ENCODE measurements at regions not wholly inside any gene's neighbourhood (a gene's known extent, or its start where the extent isn't known, plus 50 kb on each side); places are given as distances from the start of the nearest gene placed in this dataset.

- ChIA-PET POLR2A (no interaction called here), RAD21 (ENCODE audit: unreplicated experiment) (no interaction called here), CTCF (interaction anchor here (1.0 to 1.1 kb wide), 2 partner anchors 20 to 561 kb away, joined by 3 read pairs; no protein-coding TSS in a partner anchor), SMC1A (ENCODE audit: uncharacterized antibody, unreplicated experiment) (no interaction called here)
- no peak overlapping the region for H2AFZ ChIP-seq (ENCODE audit: control insufficient read depth, low read depth, low read length)
- in situ Hi-C loops (cut with MboI) (no loop called here), intact Hi-C loops (cut with micrococcal nuclease; ENCODE audit: unreplicated experiment) (no loop called here)
- BruUV-seq (replicated peaks), result no TSS peak
- no peaks in the 10 kb centered on the region for H3K36me3 ChIP-seq (ENCODE audit: control insufficient read depth in 2 of 2, insufficient read depth in 2 of 2, low read length in 1 of 2)
- DNase-seq (ENCODE audit: low read depth, low spot score), result no peak
- H3K9ac ChIP-seq (ENCODE audit: control insufficient read depth, insufficient read depth, low read length), result no peak overlapping the region
- 16% methylated on average over 2 of the region's 2 CpGs for WGBS (ENCODE audit: insufficient coverage, insufficient replicate concordance, low lambda C conversion rate, missing lambda C conversion rate)
- peak; percentile 46; the same call in 1 of the 3 replicates for ATAC-seq
- no peak overlapping the region for H3K27ac ChIP-seq (ENCODE audit: control insufficient read depth, insufficient read depth)
- no peak overlapping the region for H3K4me2 ChIP-seq (ENCODE audit: control insufficient read depth, insufficient read depth)
- H3K27me3 ChIP-seq (replicated peaks in 1 of 2; ENCODE audit: control insufficient read depth in 2 of 2, insufficient read depth in 2 of 2, low read length in 1 of 2), result no peaks in the 10 kb centered on the region
- no peak overlapping the region for H3K4me3 ChIP-seq
- no peak for TF ChIP-seq NR2C2 (IDR thresholded peaks at IDR 0.05; ENCODE audit: borderline replicate concordance, control insufficient read depth, insufficient read length, low read depth)
- peak; percentile 63 for TF ChIP-seq RAD21 (IDR thresholded peaks at IDR 0.05; ENCODE audit: insufficient read depth, low read depth, low read length)
- TF ChIP-seq, protein P1, sequence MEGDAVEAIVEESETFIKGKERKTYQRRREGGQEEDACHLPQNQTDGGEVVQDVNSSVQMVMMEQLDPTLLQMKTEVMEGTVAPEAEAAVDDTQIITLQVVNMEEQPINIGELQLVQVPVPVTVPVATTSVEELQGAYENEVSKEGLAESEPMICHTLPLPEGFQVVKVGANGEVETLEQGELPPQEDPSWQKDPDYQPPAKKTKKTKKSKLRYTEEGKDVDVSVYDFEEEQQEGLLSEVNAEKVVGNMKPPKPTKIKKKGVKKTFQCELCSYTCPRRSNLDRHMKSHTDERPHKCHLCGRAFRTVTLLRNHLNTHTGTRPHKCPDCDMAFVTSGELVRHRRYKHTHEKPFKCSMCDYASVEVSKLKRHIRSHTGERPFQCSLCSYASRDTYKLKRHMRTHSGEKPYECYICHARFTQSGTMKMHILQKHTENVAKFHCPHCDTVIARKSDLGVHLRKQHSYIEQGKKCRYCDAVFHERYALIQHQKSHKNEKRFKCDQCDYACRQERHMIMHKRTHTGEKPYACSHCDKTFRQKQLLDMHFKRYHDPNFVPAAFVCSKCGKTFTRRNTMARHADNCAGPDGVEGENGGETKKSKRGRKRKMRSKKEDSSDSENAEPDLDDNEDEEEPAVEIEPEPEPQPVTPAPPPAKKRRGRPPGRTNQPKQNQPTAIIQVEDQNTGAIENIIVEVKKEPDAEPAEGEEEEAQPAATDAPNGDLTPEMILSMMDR (IDR thresholded peaks at IDR 0.05 in 2 of 3, conservative IDR thresholded peaks at IDR 0.05 in 1 of 3; ENCODE audit: control insufficient read depth in 2 of 3, extremely low read depth in 1 of 3, insufficient read depth in 1 of 3, low read depth in 3 of 3, low read length in 3 of 3), result peak; percentile 3 to 21 (median 10); a peak in 1 of 6 replicates
- H3K9me3 ChIP-seq (replicated peaks; ENCODE audit: control insufficient read depth, insufficient read depth, low read length), result no peaks in the 10 kb centered on the region
- H3K79me2 ChIP-seq (ENCODE audit: control insufficient read depth, insufficient read depth, low read length), result no peaks in the 10 kb centered on the region
- no peaks in the 10 kb centered on the region for H4K20me1 ChIP-seq (ENCODE audit: control insufficient read depth, insufficient read depth)
- H3K4me1 ChIP-seq (ENCODE audit: control insufficient read depth, insufficient read depth, low read length), result no peaks in the 10 kb centered on the region
- FAIRE-seq, result no peak
These were observed 239.3 kb upstream of the ZNF717 start for GRCh38 chr3:76024640-76025039.

- Histone ChIP-seq H3K4me2 (ENCODE audit: control insufficient read depth, insufficient read depth) (no peak overlapping the region), H4K20me1 (ENCODE audit: control insufficient read depth, insufficient read depth) (no peaks in the 10 kb centered on the region), H3K4me1 (ENCODE audit: control insufficient read depth, insufficient read depth, low read length) (no peaks in the 10 kb centered on the region), H3K4me3 (no peak overlapping the region), H3K27me3 (replicated peaks in 1 of 2; ENCODE audit: control insufficient read depth in 2 of 2, insufficient read depth in 2 of 2, low read length in 1 of 2) (no peaks in the 10 kb centered on the region), H3K9me3 (replicated peaks; ENCODE audit: control insufficient read depth, insufficient read depth, low read length) (no peaks in the 10 kb centered on the region), H2AFZ (ENCODE audit: control insufficient read depth, low read depth, low read length) (no peak overlapping the region), H3K36me3 (ENCODE audit: control insufficient read depth in 2 of 2, insufficient read depth in 2 of 2, low read length in 1 of 2) (no peaks in the 10 kb centered on the region), H3K27ac (ENCODE audit: control insufficient read depth, insufficient read depth) (no peak overlapping the region), H3K9ac (ENCODE audit: control insufficient read depth, insufficient read depth, low read length) (no peak overlapping the region), H3K79me2 (ENCODE audit: control insufficient read depth, insufficient read depth, low read length) (no peaks in the 10 kb centered on the region)
- no peak for ATAC-seq
- POLR2A ChIA-PET, result no interaction called here
- RAD21 ChIA-PET (ENCODE audit: unreplicated experiment), result no interaction called here
- FAIRE-seq, result no peak
- WGBS (ENCODE audit: insufficient coverage, insufficient replicate concordance, low lambda C conversion rate, missing lambda C conversion rate), result 0% methylated on average over 1 of the region's 1 CpG
- no TSS peak for BruUV-seq (replicated peaks)
- CTCF ChIA-PET, result interaction anchor here (0.7 to 1.3 kb wide), 3 partner anchors 9 to 60 kb away, joined by 3 read pairs; no protein-coding TSS in a partner anchor
- intact Hi-C loops (cut with micrococcal nuclease; ENCODE audit: unreplicated experiment) (no loop called here), in situ Hi-C loops (cut with MboI) (no loop called here)
- no peak for DNase-seq (ENCODE audit: low read depth, low spot score)
- TF ChIP-seq RAD51 (IDR thresholded peaks at IDR 0.05), result no peak
- TF ChIP-seq TCF3 (IDR thresholded peaks at IDR 0.05; ENCODE audit: borderline replicate concordance, insufficient read depth, low read depth, low read length), result no peak
- no peak for TF ChIP-seq KAT2A (conservative IDR thresholded peaks at IDR 0.05; ENCODE audit: control insufficient read depth, low read depth, low read length)
- TF ChIP-seq FOS (IDR thresholded peaks at IDR 0.05; ENCODE audit: borderline replicate concordance, extremely low read depth, insufficient read length), result no peak
- no peak for TF ChIP-seq SMAD5 (IDR thresholded peaks at IDR 0.05; ENCODE audit: low read depth)
- no peak for TF ChIP-seq CREB1 (IDR thresholded peaks at IDR 0.05; ENCODE audit: low read depth)
- no peak for TF ChIP-seq PAX5 (IDR thresholded peaks at IDR 0.05; ENCODE audit: borderline replicate concordance, low read depth, low read length)
- TF ChIP-seq HSF1 (IDR thresholded peaks at IDR 0.05; ENCODE audit: low read depth, low read length), result no peak
- no peak for TF ChIP-seq NR2C1 (IDR thresholded peaks at IDR 0.05)
- SMC1A ChIA-PET (ENCODE audit: uncharacterized antibody, unreplicated experiment), result interaction anchor here (0.6 kb wide), 1 partner anchor 397 kb away, joined by 3 read pairs; no protein-coding TSS in a partner anchor
These were observed 240.2 kb upstream of the ZNF717 start for GRCh38 chr3:76025561-76025960.
